HG02798 (cell line): ENCODE measurements at regions not wholly inside any gene's neighbourhood (a gene's known extent, or its start where the extent isn't known, plus 50 kb on each side); places are given as distances from the start of the nearest gene placed in this dataset.

Source experiments
- ATAC-seq: cut with Tn5 transposase; IDR thresholded peaks from one replicate; pipeline ENCODE4 v1.9.1; 2021; ENCODE audit warnings: mild to moderate bottlenecking; ENCODE audit not compliant: unreplicated experiment, poor library complexity

DNA sequence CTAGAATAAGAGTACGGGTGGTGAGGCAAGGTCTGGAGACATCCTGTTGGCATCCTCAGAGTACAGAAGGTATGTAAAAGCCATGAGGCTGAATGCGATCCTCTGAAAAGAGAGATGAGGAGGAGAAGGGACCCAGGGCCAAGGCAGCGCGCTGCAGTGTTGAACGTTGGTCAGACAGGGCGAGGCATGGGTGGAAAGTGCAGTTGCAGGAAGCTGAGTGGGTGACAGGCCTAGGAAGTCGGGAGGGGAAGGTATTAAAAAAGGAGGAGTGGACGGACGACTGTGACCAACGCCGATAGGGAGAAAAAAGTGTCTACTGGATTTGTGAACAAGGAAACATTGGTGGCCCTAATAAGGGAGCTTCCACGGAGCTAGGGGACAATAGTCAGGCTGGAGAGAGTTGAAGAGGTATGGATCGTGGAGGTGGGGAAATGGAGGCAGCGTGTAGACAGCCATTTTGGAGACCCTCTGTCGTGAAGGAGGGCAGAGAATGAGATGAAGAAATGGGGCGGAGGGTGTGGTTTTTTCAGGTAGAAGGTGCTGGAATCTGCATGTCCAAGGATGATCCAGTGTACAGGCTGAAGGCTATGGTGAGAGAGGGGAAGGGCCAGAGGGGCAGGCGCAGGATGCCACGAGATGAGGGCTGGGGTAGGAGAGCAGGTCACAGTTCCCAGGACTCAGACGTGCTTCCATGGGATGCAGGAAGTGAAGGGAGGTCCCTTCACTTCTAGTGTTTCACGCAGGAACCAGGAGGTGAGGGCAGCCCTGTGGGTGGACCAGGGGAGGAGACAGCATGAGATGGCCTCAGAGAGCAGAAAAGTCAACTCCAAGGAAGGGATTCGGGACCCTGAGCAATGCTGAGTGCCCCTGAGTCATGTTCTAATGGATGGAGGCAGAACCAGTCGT lies 115.9 kb downstream of the ASB7 start:
- ATAC-seq: no peak

- no peak for ATAC-seq
These were observed 118.1 kb downstream of the ASB7 start for GRCh38 chr15:100720406-100720967.

DNA sequence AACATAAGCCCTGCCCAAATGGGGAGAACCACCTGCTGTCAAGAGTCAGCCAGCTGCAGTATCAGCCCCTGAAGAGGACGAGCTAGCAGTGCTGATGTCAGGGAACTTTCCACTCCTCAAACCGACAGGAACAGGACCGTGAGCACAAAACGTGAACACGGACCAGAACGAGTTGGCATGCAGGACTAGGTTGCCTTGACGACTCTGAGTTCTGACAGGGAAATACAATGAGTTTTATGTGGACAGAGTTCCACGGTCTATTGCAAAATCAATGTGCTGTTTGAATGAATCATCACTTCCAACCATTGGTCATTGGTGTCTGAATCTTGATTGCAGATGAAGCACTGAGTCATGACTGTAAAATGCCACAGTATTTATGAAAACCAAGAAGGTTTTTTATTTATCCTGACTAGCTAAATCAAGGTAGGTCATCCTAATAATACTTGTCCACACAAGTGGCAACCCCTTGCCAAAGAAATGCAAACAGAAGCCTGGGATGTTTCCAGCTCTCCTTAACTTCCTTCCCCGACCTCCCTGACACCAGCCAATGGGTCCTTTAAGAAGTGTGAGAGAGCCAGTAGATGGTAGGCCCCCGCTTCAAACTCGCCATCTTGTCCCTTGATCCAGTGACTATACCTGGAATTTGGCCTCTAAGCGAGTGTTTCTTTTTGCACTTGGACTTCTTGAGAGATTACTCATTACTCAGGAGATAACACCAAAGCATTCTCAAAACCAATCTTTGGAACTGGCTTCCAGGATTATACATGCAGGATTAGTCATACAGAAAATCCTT lies 119.6 kb downstream of the ASB7 start:
- ATAC-seq: no peak

GRCh38 chr15:100722551-100723314 lies 120.3 kb downstream of the ASB7 start:
- ATAC-seq: no peak

GRCh38 chr15:100723315-100723801 lies 121.0 kb downstream of the ASB7 start:
- ATAC-seq: no peak

DNA sequence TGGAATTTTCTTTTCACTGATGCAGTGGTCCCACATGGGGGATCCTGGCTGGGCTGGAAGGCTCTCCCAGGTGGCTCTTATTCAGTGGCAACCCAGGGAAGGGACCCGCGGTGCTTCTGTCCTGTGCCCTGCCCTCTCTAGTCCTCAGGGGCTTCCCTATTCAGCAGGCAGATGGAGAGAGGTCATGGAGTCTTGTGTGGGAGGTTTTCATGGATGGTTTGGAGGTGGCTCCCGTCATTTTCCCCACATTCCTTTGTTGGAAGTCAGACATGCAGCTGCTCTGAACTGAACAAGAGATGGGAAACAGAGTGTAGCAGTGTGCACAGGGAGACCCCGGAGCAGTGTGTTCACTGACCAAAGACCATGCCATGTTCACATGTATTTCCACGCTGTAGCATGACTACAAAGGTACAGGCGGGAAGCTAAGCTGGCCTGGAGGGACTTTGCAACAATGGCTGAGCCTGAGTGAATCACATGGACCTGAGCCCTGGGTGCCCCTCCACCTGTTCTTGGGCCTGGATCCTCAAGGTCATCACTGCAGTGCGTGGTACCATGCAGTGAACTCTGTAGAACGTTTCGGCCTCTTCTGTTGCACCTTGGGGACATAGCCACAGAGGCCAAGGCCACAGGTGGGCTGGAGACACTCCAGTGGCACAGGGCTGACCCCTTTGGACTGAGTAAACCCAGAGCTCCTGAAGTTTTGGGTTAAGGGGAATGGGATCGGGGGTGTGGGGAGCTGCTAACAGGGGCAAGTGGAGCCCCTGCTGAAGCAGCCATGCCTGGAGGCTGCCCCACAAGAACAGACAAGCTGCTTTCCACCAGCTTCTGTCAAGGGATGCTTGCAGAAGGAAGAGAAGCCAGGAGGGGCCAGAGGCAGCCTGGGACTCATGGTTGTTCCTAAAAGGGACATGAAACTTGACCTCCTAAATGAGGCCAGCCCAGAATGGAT lies 123.0 kb downstream of the ASB7 start:
- no peak for ATAC-seq

GRCh38 chr15:100726070-100726420 lies 123.7 kb downstream of the ASB7 start:
- no peak for ATAC-seq

DNA sequence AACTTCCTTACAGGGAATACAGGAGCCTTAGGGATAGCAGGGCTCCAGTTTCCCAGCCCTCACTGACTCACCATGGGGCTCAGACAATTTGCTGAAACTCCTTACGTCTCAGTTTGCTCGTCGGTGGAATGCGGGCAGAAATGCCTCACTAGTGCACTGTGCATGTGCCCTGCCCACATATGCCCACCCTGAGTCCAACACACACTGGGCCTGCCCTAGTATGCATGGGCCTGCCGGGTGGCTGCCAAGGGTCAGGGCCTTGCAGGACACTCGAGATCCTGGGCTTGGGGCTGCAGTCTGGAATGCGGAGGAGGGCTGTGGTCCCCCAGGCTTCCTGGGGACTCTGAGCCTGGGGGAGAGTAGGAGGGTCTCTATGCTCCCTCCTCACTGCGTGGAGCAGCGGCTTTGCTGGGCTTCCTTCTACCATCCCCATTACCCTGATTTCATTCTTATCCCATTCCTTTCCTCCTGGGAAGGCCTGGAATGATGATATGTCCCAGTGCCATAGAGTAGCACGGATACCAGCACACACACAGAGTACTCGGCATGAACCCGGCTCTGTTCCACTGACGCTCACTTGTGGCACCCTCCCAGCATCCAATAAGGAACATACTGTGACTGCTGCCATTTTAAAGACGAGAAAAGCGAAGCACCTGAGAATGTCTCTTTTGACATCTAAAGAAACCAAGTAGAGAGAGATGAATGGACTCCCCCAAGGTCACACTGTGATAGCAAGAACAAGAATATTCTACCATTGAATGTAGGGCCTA lies 124.2 kb downstream of the ASB7 start:
- no peak for ATAC-seq

- ATAC-seq: no peak
These were observed 125.0 kb downstream of the ASB7 start for GRCh38 chr15:100727291-100727851.

DNA sequence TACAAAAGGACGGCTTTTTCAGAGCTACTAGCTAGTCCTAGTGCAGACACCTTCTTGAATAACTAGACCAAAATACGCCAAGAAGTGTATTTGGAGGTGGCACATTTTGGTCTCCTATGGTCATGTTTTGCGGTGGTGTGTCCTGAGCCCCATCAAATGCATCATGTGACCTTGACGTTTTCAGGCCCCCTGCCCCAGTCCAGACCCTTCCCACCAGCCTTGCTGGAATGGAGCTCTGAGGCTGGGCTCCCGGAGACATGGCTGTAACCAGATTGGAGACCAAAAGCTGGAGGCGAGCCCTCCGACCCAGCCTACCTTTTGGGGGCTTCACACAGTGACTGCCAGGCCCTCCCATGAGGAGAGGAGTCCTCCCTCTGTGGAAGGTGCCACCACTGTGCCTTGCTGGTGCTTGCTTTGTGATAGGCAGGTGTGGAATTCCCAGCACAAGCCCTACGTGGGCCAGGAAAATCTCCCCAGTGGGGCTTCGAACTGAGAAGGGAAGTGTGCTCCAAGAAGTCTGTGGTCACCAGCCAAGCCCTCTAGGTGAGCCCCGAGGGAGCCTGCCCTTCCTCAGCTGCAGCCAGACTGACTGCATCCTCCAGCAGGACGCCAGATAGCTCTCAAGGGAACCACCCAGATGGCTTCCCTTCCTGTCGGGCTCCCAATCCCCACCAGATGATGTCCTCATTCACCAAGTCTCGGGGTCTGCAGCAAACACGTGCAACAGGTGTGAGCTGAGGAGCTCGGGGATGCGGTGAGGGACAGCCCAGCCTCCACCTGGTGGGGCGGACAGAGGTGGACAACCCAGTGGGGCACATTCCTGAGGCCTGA lies 126.2 kb downstream of the ASB7 start:
- ATAC-seq: no peak

- ATAC-seq: no peak
These were observed 127.1 kb downstream of the ASB7 start for GRCh38 chr15:100729461-100729860.

- ATAC-seq: no peak
These were observed 127.7 kb downstream of the ASB7 start for GRCh38 chr15:100730129-100730528.

- ATAC-seq: no peak
These were observed 128.4 kb downstream of the ASB7 start for GRCh38 chr15:100730655-100731266.

DNA sequence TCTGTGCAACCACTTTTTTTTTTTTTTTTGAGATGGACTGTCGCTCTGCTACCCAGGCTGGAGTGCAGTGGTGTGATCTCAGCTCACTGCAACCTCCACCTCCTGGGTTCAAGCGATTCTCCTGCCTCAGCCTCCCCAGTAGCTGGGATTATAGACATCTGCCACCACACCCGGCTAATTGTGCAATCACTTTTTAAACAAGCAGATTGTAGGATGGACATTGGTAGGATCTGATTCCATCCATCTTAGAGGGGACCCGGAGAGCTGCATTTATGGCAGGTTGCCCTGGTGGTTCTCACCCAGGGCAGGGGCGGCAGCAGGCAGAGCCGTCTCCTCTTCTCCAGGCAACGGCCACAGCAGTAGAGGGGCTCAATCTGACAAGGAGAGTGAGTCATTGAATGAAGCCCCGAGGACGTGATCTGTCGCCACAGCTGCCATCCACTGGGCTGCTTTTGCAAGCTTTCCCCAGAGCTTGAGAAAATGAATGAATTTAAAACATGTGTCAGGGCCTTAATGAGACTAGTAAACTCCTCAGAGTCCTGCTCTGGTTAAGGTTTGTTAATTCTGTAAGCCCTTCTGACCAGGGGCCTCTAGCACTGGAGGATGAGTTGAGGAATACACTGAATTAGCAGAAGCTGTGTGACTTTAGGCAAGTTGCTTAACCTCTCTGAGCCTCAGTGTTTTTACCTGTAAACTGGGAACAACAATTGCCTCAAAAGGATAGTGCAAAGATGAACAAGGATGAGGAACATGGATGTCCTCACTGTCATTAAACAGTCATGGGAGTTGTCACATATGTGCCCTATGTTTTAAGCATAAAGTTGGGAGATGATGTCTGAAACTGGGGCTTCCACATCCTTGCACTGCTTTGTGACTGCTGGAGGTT lies 129.1 kb downstream of the ASB7 start:
- no peak for ATAC-seq

DNA sequence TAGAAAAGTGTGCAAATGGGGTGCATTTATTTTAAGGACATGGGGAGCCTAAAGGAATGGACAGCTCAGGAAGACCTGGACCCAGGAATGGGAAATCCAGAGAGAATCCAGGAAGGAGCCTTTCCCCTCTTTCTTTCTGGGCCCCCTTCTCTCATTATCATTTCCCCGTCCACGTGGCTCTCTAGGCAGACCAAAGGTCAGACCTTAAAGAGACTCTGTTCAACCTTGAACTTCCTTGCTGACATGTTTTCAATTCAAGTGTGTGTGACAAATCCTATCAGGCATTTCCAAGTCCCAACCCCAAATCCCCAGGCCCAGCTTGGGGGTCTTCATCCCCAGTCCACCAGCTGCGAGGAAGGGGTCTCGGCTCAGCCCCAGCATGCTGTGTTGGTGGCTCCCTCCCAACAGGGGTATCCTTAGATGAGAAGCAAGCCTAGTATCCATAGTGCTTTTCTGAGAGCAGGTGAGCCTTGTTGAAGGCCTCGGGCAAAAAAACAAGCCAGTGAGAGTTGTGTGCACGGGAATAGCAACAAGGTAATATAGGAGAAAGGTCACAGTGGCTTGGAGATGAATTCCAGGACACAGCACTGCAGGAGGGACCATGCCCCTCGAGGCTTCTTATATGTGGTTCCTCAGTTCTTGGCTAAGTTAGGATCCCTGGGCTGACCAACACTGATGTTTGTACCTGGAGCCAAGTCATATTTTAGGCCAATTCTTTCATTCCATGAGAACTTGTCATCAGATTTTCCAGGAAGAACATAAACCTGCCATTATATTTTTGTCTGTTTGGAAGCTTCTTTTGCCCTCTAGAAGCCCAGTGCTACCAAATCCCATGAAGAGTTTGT lies 130.0 kb downstream of the ASB7 start:
- no peak for ATAC-seq
